ENCODE measurements at regions not wholly inside any gene's neighbourhood (a gene's known extent, or its start where the extent isn't known, plus 50 kb on each side); places are given as distances from the start of the nearest gene placed in this dataset.

DNA sequence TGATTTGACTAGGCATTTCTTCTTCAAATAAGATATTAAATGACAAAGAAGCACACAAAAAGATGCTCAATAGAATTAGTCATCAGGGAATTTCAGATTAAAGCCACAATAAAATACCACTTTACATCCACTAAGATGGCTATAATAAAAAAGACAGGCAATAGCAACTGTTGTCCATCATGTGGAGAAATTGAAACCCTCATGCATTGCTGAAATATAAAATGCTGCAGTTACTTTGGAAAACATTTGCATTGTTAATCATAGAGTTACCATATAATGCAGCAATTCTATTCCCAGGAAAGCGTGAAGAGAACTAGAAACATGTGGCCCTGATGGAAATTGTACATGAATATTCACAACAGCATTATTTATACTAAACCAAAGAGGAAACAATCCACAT lies 605.5 kb upstream of the SLITRK1 start (continued):
- TF ChIP-seq, protein P1, sequence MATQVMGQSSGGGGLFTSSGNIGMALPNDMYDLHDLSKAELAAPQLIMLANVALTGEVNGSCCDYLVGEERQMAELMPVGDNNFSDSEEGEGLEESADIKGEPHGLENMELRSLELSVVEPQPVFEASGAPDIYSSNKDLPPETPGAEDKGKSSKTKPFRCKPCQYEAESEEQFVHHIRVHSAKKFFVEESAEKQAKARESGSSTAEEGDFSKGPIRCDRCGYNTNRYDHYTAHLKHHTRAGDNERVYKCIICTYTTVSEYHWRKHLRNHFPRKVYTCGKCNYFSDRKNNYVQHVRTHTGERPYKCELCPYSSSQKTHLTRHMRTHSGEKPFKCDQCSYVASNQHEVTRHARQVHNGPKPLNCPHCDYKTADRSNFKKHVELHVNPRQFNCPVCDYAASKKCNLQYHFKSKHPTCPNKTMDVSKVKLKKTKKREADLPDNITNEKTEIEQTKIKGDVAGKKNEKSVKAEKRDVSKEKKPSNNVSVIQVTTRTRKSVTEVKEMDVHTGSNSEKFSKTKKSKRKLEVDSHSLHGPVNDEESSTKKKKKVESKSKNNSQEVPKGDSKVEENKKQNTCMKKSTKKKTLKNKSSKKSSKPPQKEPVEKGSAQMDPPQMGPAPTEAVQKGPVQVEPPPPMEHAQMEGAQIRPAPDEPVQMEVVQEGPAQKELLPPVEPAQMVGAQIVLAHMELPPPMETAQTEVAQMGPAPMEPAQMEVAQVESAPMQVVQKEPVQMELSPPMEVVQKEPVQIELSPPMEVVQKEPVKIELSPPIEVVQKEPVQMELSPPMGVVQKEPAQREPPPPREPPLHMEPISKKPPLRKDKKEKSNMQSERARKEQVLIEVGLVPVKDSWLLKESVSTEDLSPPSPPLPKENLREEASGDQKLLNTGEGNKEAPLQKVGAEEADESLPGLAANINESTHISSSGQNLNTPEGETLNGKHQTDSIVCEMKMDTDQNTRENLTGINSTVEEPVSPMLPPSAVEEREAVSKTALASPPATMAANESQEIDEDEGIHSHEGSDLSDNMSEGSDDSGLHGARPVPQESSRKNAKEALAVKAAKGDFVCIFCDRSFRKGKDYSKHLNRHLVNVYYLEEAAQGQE (IDR thresholded peaks at IDR 0.05; ENCODE audit: unreplicated experiment) = no peak
- TF ChIP-seq ZNF114 (CRISPR knock-in tag; IDR thresholded peaks at IDR 0.05) = no peak
- TF ChIP-seq, protein P2, sequence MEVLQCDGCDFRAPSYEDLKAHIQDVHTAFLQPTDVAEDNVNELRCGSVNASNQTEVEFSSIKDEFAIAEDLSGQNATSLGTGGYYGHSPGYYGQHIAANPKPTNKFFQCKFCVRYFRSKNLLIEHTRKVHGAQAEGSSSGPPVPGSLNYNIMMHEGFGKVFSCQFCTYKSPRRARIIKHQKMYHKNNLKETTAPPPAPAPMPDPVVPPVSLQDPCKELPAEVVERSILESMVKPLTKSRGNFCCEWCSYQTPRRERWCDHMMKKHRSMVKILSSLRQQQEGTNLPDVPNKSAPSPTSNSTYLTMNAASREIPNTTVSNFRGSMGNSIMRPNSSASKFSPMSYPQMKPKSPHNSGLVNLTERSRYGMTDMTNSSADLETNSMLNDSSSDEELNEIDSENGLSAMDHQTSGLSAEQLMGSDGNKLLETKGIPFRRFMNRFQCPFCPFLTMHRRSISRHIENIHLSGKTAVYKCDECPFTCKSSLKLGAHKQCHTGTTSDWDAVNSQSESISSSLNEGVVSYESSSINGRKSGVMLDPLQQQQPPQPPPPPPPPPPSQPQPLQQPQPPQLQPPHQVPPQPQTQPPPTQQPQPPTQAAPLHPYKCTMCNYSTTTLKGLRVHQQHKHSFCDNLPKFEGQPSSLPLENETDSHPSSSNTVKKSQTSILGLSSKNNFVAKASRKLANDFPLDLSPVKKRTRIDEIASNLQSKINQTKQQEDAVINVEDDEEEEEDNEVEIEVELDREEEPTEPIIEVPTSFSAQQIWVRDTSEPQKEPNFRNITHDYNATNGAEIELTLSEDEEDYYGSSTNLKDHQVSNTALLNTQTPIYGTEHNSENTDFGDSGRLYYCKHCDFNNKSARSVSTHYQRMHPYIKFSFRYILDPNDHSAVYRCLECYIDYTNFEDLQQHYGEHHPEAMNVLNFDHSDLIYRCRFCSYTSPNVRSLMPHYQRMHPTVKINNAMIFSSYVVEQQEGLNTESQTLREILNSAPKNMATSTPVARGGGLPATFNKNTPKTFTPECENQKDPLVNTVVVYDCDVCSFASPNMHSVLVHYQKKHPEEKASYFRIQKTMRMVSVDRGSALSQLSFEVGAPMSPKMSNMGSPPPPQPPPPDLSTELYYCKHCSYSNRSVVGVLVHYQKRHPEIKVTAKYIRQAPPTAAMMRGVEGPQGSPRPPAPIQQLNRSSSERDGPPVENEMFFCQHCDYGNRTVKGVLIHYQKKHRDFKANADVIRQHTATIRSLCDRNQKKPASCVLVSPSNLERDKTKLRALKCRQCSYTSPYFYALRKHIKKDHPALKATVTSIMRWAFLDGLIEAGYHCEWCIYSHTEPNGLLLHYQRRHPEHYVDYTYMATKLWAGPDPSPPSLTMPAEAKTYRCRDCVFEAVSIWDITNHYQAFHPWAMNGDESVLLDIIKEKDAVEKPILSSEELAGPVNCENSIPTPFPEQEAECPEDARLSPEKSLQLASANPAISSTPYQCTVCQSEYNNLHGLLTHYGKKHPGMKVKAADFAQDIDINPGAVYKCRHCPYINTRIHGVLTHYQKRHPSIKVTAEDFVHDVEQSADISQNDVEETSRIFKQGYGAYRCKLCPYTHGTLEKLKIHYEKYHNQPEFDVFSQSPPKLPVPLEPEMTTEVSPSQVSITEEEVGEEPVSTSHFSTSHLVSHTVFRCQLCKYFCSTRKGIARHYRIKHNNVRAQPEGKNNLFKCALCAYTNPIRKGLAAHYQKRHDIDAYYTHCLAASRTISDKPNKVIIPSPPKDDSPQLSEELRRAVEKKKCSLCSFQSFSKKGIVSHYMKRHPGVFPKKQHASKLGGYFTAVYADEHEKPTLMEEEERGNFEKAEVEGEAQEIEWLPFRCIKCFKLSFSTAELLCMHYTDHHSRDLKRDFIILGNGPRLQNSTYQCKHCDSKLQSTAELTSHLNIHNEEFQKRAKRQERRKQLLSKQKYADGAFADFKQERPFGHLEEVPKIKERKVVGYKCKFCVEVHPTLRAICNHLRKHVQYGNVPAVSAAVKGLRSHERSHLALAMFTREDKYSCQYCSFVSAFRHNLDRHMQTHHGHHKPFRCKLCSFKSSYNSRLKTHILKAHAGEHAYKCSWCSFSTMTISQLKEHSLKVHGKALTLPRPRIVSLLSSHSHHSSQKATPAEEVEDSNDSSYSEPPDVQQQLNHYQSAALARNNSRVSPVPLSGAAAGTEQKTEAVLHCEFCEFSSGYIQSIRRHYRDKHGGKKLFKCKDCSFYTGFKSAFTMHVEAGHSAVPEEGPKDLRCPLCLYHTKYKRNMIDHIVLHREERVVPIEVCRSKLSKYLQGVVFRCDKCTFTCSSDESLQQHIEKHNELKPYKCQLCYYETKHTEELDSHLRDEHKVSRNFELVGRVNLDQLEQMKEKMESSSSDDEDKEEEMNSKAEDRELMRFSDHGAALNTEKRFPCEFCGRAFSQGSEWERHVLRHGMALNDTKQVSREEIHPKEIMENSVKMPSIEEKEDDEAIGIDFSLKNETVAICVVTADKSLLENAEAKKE (CRISPR knock-in tag; IDR thresholded peaks at IDR 0.05) = no peak
- no peak for TF ChIP-seq STAT1 (IDR thresholded peaks at IDR 0.05; ENCODE audit: unreplicated experiment)
- no peak for TF ChIP-seq ZNF331 (CRISPR knock-in tag; IDR thresholded peaks at IDR 0.05; ENCODE audit: low read depth)

DNA sequence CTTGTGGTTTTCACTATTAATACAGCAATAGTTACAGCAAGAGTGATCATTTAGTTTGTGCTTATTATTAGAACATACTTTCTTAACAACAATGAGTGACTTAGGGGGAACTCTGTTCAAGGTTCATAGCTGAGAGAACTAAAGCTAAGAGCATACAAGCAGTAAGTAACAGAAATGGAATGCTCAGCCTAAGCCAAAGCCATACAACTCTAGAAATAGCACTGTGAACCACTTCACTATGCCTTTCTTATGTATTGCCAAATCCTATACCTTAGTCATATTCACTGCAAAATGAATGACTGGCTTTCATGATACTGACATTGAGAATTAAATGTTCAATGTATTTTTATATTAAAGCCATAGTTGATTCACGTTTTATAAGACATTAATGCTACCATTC lies 599.7 kb upstream of the SLITRK1 start:
- no peak for ATAC-seq
- Mint-ChIP-seq H3K4me3 (no peak overlapping the region), H3K36me3 (ENCODE audit: low read depth) (no peaks in the 10 kb centered on the region), H3K4me1 (no peaks in the 10 kb centered on the region), H3K27me3 (ENCODE audit: insufficient read depth, low read depth, poor library complexity) (no peaks in the 10 kb centered on the region), H3K9me3 (no peaks in the 10 kb centered on the region), H3K27ac (no peak overlapping the region)
- DNase-seq (ENCODE audit: low spot score) = no peak
- no peak overlapping the region for H3K4me3 ChIP-seq
- no peaks in the 10 kb centered on the region for H3K79me2 ChIP-seq (replicated peaks; ENCODE audit: insufficient read depth)
- no peaks in the 10 kb centered on the region; the same call in 1 of the 2 replicates for H4K20me1 ChIP-seq (replicated peaks; ENCODE audit: insufficient read depth)
- no peaks in the 10 kb centered on the region for H3K36me3 ChIP-seq (ENCODE audit: insufficient read depth)
- H3K27me3 ChIP-seq (ENCODE audit: insufficient read depth) = no peaks in the 10 kb centered on the region
- H3K9me2 ChIP-seq (ENCODE audit: insufficient read depth) = no peaks in the 10 kb centered on the region
- no peak overlapping the region for H2AFZ ChIP-seq
- H3K27ac ChIP-seq (ENCODE audit: low read depth) = no peak overlapping the region
- no peak overlapping the region for H3K4me2 ChIP-seq
- H3K4me1 ChIP-seq (ENCODE audit: insufficient read depth) = no peaks in the 10 kb centered on the region
- no peaks in the 10 kb centered on the region for H3F3A ChIP-seq (replicated peaks; ENCODE audit: low read depth)
- no peak for TF ChIP-seq EZH2 (IDR thresholded peaks at IDR 0.05; ENCODE audit: low read depth, unreplicated experiment)
- TF ChIP-seq POLR2AphosphoS5 (IDR thresholded peaks at IDR 0.05; ENCODE audit: low read depth) = no peak
- TF ChIP-seq EZH2phosphoT487 (IDR thresholded peaks at IDR 0.05; ENCODE audit: unreplicated experiment) = no peak
